NCI-H1694 treated with DMSO at 0.1 percent for 48 hours (cell line): ENCODE measurements at regions not wholly inside any gene's neighbourhood (a gene's known extent, or its start where the extent isn't known, plus 50 kb on each side); places are given as distances from the start of the nearest gene placed in this dataset.
"Not testable (repeated sequence)": the region's sequence is repeated elsewhere in the genome, so short reads cannot be mapped to it uniquely, and the experiment has no call there.

Source experiments
- DNase-seq: peaks from one replicate; lab custom pipeline; 2025; lab: John Stamatoyannopoulos, UW

- no peak for DNase-seq
Observed at GRCh38 chr5:90285581-90285980, 124.0 kb downstream of the CETN3 start.

DNA sequence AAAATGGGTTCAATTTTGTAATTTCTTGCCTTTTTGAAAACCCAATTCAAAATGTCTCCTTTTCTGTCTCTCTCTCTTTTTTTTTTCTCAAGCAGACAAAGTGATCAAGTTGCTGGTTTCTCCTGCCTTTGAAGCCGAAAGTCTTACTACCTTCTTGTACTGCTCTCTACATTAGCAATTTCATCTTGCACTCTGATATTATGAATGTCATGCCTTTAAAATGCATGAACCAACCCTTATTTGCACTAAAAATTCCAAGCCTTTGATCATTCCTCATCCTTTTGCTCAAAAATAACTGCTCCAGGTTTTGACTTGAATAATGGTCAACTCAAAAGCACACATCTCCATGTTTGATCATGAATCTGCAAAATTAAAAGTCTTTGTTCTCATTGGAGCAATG is 125.2 kb downstream of the CETN3 start:
- DNase-seq = no peak

DNA sequence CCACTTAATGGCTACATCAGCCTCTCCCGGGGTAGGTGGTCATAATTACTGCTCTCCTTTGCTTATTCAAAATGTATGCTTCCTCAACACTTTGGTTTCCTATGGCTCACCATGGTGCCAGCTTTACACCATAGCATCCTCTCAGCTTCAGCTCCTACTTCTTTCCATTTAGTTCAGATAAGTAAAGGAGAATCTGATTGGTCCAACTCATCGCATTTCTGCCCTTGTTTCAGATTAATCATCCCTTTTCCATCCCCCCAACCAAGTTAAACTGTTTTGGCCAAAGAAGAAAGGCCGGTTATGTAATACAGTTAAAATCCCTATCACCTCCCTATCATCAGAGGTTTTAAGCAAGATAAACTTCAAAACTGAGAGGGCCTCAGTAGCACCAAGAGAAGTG is 130.5 kb downstream of the CETN3 start:
- DNase-seq = no peak

- DNase-seq = no peak
Observed at GRCh38 chr5:90274216-90274615, 135.3 kb downstream of the CETN3 start.

- no peak for DNase-seq
Observed at GRCh38 chr5:90267646-90268045, 141.9 kb downstream of the CETN3 start.

DNA sequence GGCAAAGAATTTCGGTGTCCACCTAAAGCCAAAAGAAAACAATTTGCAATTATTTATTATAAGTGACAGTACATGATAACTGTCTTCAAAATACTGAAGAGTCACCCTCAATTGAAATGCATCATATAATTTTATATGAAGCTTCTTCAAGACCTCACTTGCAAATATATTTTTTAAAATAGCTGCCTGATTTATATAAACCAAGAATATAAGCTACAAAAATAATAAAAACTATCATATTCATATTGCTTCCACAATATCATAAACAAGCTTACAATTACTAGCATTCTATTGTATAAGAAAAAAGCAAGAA is 144.1 kb downstream of the CETN3 start:
- DNase-seq = no peak

DNA sequence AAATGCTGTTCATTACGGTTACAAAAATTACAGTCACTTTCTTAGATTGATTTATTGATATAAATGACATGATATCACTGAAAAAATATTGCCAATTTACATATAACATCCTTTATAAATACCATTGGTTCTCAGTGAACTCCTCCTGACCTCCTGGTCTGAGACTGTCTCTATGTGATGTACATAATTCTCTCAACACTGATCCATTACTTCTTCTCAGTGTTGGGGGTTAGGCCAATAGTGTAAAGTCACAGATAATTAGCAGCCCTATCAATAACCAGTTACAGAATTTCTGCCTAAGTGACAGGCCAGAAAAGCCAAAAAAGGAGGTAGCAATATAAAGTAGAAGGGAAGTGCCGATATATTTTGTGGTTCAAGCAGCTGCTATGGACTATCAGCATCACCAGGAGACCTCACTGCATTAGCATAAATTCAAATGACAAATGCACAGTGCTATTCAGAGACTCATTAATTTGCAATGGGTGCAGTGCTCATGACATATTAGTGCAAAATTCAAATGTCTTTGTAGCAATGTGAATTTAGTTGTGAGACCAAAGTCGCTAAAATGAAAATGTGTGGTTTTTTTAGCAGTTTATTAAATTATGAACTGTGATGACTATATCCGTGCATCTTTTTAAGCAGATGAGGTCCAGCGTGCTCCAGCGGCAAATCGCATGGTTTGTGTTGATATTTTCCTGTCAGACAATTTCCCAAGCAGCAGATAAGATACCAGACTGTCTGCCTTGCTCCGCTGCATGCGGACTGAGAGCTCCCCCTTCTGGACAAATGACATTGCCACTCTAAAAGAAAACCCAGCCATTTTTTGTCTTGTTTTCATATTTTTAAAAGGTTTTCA is 144.6 kb downstream of the CETN3 start:
- DNase-seq = peak; percentile 12

DNA sequence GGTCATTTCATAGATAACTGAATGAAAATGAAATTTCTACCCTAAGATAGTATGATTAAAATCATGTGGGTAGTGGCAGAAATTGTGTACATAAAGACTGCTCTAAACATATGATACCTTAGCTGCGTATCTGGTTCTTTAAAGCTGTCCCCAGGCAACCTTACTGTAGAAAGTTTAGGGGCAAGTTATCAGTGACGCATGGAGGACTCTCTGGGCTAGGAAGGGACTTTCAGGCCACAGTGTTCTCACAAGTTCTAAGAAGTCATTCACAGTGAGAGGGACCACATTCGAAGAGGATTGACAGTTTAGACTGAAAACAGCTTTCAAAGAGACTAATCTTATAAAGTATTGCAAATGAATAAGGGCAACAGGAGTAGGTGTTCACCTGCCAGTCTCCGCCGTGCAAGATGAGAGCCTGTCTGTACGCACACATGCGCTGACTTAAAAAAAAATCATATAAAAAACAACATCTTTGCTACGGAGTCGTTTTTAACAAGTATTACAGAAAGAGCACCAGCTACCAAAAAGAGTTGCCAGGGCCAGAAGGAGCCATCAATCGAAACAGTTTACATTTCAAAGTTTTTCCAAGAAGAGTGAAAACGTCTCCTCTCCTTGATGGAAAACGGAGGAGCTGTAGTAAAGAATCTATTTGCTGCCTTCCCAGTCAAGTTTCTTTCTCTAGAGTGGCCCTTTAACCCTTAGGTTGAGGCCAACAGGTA is 146.3 kb downstream of the CETN3 start:
- DNase-seq = no peak

GRCh38 chr5:90251447-90251846 is 158.1 kb downstream of the CETN3 start:
- no peak for DNase-seq

- DNase-seq = no peak
Observed at GRCh38 chr5:90248640-90249039, 160.9 kb downstream of the CETN3 start.

DNA sequence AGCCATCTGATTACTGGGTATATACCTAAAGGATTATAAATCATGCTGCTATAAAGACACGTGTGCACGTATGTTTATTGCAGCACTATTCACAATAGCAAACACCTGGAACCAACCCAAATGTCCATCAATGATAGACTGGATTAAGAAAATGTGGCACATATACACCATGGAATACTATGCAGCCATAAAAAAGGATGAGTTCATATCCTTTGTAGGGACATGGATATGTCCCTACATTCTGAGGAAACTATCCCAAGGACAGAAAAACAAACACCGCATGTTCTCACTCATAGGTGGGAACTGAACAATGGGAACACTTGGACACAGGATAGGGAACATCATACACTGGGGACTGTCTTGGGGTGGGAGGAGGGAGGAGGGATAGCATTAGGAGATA is 165.7 kb downstream of the CETN3 start:
- not testable (repeated sequence) for DNase-seq

DNA sequence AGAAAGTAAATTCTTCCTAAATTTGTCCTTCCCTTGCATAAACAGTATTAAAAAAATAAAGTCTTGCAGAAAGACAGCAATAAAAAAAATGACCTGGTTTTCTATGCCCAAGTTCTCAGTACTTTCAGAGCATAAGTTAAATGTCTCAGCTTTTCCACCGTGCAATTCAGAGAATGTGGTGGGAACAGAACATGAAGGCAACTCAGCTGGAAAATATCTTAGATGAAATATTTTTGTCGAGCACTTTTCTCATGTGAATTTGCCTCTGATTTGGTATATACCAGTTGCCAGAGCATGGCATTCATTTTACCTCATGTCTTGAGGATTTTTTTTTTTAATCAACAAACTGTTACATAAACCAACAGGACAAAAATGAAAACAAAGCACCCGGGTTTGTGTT is 176.1 kb downstream of the CETN3 start:
- DNase-seq = no peak

- DNase-seq = no peak
Observed at GRCh38 chr5:90231688-90232087, 177.9 kb downstream of the CETN3 start.

GRCh38 chr5:90227683-90228082 is 181.9 kb downstream of the CETN3 start:
- DNase-seq = no peak

DNA sequence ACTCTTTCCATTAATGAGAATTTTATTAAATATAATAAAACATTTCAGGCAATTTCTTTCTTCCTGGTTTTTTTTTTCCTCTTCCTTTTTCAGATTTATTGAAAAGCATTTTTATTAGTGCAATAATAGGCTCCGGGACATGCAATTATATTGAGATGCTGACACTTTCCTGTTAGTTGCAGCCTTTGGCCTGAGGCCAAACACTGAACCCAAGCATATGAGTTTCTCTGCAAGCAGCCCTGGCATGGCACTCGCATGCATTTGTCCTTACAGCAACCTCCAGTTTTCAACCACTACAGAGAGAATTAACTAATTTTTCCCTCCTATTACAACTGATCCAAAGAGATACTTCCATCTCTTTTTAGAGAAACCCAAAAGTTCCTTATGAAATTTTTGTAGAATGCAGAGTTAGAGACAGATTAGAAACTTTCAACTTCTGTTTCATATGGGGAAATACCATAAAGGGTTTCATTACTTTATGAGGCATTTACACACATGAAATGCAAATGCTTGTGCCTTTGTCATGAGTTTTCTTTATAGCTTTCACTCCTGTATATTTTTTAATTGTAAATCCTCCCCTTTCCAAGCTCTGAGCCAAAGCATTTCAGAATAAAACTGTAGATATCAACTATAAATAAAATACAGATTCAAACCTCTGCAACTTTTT is 183.0 kb downstream of the CETN3 start:
- DNase-seq = no peak

GRCh38 chr5:90224342-90224741 is 185.2 kb downstream of the CETN3 start:
- no peak for DNase-seq

GRCh38 chr5:90223756-90224155 is 185.8 kb downstream of the CETN3 start:
- no peak for DNase-seq

GRCh38 chr5:90221951-90222350 is 187.6 kb downstream of the CETN3 start:
- DNase-seq = no peak

DNA sequence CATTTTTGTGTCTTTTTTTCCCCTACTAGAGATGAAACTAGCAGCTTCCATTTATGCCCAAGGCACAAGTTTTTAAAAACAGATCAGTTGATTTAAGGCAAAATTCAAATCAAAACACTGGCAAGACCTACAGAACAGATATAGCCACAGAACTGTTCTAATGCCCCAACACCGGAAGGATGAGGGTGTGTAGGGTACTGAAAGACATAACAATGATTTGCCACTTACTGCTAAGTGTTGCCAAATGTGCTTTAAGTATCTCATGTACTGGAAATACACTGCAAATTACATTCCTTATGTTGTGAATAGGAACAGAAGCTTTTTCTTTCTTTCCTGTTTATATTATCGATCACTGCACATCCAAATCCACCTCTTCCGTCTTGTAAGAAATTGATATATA is 189.0 kb downstream of the CETN3 start:
- DNase-seq = no peak

- DNase-seq = no peak
Observed at GRCh38 chr5:90214991-90215390, 194.6 kb downstream of the CETN3 start.

GRCh38 chr5:90208323-90208722 is 201.2 kb downstream of the CETN3 start:
- not testable (repeated sequence) for DNase-seq

- DNase-seq = no peak
Observed at GRCh38 chr5:90201923-90202322, 207.6 kb downstream of the CETN3 start.

GRCh38 chr5:90193185-90193822 is 216.3 kb downstream of the CETN3 start:
- DNase-seq = no peak
